ENCODE measurements at regions not wholly inside any gene's neighbourhood (a gene's known extent, or its start where the extent isn't known, plus 50 kb on each side); places are given as distances from the start of the nearest gene placed in this dataset.

GRCh38 chr20:60064554-60065196 is 106.5 kb downstream of the CDH26 start:
- DNase-seq (ENCODE audit: low read depth in 2 of 2), result no peak

DNA sequence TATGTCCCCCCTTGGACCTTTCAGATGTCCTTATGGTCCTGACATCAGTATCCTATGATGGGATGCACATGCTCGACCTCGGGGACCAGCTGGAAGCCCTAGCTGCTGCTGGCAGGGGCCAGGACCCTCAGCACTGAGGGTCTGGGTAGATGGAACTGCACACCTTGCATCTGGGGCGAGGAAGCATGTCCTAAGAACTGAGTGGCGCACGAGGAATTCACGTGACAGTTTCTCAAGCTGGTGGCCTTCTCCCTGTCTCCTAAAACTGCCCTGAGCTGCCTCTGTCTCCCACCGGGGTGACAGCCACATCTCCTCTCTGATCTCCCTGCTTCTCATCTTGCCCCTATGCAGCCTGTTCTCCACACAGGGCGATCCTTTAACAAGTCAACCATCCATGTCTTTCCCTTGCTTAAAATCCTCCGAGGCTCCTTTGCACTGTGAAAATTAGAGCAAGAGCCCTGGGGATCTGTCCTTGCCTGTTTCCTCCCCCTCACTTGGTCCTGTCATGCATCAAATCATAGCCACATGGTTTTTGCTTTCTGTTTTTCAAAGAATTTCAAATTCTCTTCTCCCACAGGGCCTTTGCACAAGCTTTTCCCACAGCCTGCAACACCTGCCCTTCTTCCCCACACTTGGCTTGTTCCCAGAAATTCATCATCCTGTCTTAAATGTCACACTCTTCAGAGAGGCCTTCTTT is 107.7 kb downstream of the CDH26 start:
- DNase-seq (ENCODE audit: low read depth in 2 of 2), result no peak

GRCh38 chr20:60066438-60066823 is 108.2 kb downstream of the CDH26 start:
- no peak for DNase-seq (ENCODE audit: low read depth in 2 of 2)

GRCh38 chr20:60068509-60068908 is 110.3 kb downstream of the CDH26 start:
- no peak for DNase-seq (ENCODE audit: low read depth in 2 of 2)

DNA sequence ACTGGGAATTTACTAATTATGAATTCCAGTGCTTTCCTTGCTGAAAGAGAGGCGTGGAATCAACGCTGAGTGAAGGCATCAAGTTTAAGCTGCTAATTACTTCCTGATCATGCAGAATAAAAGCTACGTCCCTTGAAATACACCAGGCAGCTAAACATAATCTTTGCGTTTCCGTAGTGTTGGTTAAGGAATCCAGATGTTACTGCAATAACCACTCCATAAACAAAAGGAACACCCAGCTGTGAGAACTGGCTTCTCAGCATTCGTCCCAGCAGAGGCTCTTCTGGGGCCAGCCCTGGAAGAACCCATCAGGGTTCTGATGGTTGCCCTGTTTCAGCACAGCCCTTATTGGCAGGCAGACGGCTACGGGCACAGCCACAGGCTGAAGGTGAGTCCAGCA is 111.4 kb downstream of the CDH26 start:
- no peak for DNase-seq (ENCODE audit: low read depth in 2 of 2)

DNA sequence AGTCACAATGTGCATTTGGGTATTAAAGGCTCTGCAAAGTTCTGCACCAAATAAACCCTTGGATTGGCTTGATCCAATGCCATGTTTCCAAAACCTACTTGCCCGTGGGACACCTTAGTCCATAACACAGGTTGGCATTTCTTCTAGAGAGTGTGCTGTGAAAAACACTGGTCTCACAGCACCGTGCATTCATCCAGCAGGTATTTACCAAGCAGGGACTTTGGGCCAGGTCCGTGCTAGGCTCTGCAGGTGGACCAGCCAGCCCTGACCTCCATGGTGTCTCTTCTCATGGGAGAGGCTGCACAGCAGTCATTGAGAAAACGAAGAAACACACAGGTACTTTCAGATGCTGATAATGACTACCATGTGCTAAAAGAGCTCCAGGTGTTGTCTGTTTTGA is 112.6 kb downstream of the CDH26 start:
- no peak for DNase-seq (ENCODE audit: low read depth in 2 of 2)

DNA sequence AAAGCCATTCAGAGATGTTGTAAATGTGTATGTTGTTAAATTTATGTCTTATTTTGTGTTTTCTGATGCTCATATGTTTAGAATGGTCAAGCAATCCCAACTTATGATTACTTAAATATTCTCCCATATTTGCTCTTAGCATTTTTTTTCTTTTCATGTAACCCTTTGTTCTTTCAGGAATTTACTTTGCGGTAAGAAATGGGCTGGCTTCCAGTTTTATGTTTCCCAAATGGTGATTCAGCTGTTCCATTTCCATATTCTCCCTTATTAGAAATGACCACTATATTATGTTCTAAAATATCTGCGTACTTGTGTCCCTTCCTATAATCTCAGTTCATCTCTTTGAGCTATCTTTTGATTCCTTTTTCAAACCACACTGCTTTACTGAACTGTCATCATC is 113.7 kb downstream of the CDH26 start:
- DNase-seq (ENCODE audit: low read depth in 2 of 2), result no peak

GRCh38 chr20:60073086-60073485 is 114.9 kb downstream of the CDH26 start:
- no peak for DNase-seq (ENCODE audit: low read depth in 2 of 2)

GRCh38 chr20:60073504-60073903 is 115.3 kb downstream of the CDH26 start:
- DNase-seq (ENCODE audit: low read depth in 2 of 2), result no peak

GRCh38 chr20:60074276-60074675 is 116.1 kb downstream of the CDH26 start:
- no peak for DNase-seq (ENCODE audit: low read depth in 2 of 2)

- DNase-seq (ENCODE audit: low read depth in 2 of 2), result no peak
Measured at GRCh38 chr20:60078351-60079250, 120.4 kb downstream of the CDH26 start.

DNA sequence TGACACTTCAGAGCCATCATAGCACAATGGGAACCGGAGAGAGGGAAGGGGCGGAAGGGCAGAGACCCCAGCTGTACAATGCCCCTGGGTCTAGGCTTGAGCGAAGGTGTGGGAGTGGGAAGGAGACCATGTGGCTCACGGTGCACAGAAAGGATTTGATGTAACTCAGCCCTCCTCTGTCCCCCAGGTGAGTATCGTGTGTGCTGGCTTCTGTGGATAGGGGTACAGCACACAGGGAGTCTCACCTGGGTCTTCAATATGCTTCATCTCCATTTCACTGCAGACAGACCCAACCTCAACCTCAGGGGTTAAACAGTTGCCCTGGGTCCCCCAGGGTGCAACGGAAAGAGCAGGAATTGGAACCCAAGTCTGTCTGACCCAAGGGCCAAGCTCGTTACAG is 122.2 kb downstream of the CDH26 start:
- DNase-seq (ENCODE audit: low read depth in 2 of 2), result no peak

DNA sequence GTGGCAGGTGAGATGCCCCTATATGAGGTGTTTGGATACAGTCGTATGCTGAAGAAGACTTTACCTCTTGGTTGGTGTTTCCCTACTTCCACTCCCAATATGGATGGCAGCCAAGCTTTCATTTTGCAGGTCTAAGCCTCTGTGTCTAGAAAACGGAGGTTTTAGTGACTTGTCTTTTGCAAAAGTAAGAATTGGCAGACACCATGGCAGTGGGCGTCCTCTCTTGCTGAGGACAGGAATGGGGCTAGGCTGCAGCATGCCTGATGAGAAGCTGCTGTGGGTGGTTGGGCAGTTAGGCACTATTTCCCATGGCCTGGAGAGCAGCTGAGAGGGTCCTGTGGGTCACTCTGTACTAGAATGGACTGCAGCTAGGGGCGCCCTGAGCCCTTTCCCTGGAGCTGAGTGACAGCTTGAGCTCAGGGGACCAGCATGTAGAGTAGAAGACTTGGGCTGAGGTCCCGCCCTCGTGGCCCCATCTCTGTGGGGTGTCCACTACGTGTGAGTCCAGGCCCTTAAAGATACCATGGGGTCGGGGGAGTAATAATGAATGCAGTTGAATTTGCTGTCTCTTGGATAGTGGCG is 127.4 kb downstream of the CDH26 start:
- no peak for DNase-seq (ENCODE audit: low read depth in 2 of 2)

DNA sequence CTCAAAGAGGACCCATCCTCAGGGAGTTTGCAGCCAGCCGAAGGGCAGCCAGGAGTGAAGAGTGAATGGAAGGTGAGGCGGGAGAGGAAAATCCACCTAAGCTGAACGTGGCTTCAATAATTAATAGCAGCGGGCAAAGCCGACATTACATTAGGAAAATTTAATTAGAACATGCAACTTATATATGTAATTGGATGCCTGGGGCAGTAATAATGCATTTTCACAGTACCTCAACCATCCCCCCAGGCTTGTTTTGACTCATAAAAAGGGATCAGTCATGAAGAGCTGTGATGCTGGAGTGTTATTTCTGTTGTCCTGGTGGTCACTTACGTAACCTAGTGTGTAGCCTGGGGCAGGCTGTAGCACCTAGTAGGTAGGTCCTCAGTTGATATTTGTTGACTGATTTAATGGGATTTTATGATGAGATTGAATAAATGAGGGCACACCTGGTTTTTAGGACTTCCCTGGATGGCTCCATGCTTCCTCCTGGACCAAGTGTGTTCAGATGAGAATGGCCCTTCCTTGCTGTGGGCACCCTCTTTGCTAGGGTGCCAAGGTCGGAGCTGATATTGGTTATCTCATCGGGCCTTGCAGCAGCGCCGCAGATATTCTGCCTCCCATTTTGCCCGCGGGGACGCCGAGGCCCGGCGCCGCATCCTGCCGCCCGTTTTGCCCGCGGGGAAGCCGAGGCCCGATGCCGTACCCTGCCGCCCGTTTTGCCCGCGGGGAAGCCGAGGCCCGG is 128.8 kb downstream of the CDH26 start:
- DNase-seq (ENCODE audit: low read depth in 2 of 2), result no peak

- no peak for DNase-seq (ENCODE audit: low read depth in 2 of 2)
Measured at GRCh38 chr20:60087563-60088105, 129.4 kb downstream of the CDH26 start.

DNA sequence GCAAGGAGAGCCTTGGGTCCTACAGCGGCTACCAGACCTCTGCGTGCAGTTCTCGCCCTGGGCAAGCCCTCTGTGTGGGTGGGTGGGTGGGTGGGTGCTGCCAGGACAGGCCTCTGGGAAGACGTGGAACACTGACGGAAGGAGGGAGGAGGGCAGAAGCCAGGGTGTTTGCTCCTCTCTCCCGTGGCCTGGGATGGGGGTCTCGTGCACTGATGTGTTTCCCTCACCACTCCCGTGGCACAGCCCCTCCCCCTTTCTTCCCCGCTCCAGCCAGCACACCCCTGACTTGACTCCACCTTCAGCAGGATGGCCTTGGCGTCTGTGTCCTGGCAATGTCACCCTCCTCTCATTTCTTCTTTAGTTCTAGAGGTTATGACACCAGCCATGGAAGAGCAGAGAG is 130.0 kb downstream of the CDH26 start:
- no peak for DNase-seq (ENCODE audit: low read depth in 2 of 2)

DNA sequence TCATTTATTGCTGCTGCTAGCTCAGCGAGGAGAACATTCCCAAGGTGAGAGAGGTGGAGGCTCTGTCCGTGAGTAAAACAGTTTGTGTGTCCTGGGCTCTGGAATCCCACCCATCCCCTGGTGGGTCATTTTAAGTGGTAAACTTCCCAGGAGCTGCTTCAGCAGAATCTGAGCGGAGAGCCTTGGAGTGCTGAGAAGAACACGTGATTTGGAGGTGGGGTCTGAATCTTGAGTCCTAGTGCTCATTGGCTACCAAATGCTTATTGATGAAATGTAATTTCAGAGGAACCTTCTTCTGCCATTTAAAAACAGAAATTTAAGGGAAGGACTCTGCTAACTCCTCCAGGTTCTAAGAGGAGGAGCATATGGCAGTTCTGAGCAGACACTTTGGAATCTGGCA is 132.4 kb downstream of the CDH26 start:
- DNase-seq (ENCODE audit: low read depth in 2 of 2), result no peak

GRCh38 chr20:60091305-60091704 is 133.1 kb downstream of the CDH26 start:
- DNase-seq (ENCODE audit: low read depth in 2 of 2), result no peak

GRCh38 chr20:60091861-60092260 is 133.6 kb downstream of the CDH26 start:
- no peak for DNase-seq (ENCODE audit: low read depth in 2 of 2)

GRCh38 chr20:60092729-60093128 is 134.5 kb downstream of the CDH26 start:
- DNase-seq (ENCODE audit: low read depth in 2 of 2), result no peak

GRCh38 chr20:60095456-60095855 is 137.2 kb downstream of the CDH26 start:
- DNase-seq (ENCODE audit: low read depth in 2 of 2), result no peak

Data from stimulated activated CD8-positive, alpha-beta memory T cell treated with anti-CD3 and anti-CD28 coated beads, Interleukin-2, amount 100 ng/mL, for 48 hours (primary cell).